BLaER1 treated with 17β-estradiol and CSF1 and Interleukin-3, amounts not matched to agents 10 nM and 100 nM (cell line): ENCODE measurements at regions not wholly inside any gene's neighbourhood (a gene's known extent, or its start where the extent isn't known, plus 50 kb on each side); places are given as distances from the start of the nearest gene placed in this dataset.
A peak's percentile ranks its signal among the peaks of the same experiment; 100 is the strongest.

ENCODE experiments used
- H3K27ac ChIP-seq, 11 experiments: shearing (Covaris generic); formaldehyde crosslinking; 2 replicates each; pipeline ENCODE4 v1.8.1; 2022
- H3K27me3 ChIP-seq, 11 experiments: shearing (Covaris generic); formaldehyde crosslinking; 2 replicates each; pipeline ENCODE4 v1.8.1; 2022
- H3K36me3 ChIP-seq, 11 experiments: shearing (Covaris generic); formaldehyde crosslinking; 2 replicates each; pipeline ENCODE4 v1.8.1; 2022
- H3K4me1 ChIP-seq, 10 experiments: shearing (Covaris generic); formaldehyde crosslinking; 2 replicates each; pipeline ENCODE4 v1.8.1; 2022
- H3K4me2 ChIP-seq, 11 experiments: shearing (Covaris generic); formaldehyde crosslinking; 2 replicates each; pipeline ENCODE4 v1.8.1; 2022
- H3K4me3 ChIP-seq, 10 experiments: shearing (Covaris generic); formaldehyde crosslinking; 2 replicates each; pipeline ENCODE4 v1.8.1; 2022
- H3K9ac ChIP-seq, 11 experiments: shearing (Covaris generic); formaldehyde crosslinking; 2 replicates each; pipeline ENCODE4 v1.8.1; 2022
- H3K9me3 ChIP-seq, 11 experiments: shearing (Covaris generic); formaldehyde crosslinking; replicated peaks in 1 of 11; 2 replicates each; pipeline ENCODE4 v1.8.1; 2022
- H4K20me1 ChIP-seq, 11 experiments: shearing (Covaris generic); formaldehyde crosslinking; 2 replicates each; pipeline ENCODE4 v1.8.1; 2022
- Cebpa-rat ChIP-seq, 11 experiments: shearing (Covaris generic); IDR thresholded peaks; 2 replicates each; pipeline ENCODE4 v1.8.1; 2022

GRCh38 chr20:24242763-24243162 is 226.7 kb upstream of the SYNDIG1 start:
- peaks cover 0 to 19% (median 14%) of the 10 kb centered on the region in 10 experiments; a peak in 12 of 20 replicates for H3K4me1 ChIP-seq
- no peaks in the 10 kb centered on the region for H3K27me3 ChIP-seq
- peaks cover 6 to 16% (median 13%) of the 10 kb centered on the region in 11 experiments for H3K9me3 ChIP-seq
- no peaks in the 10 kb centered on the region for H4K20me1 ChIP-seq
- H3K4me2 ChIP-seq = no peak overlapping the region
- H3K36me3 ChIP-seq = no peaks in the 10 kb centered on the region
- H3K27ac ChIP-seq = no peak overlapping the region
- H3K9ac ChIP-seq = no peak overlapping the region
- no peak overlapping the region for H3K4me3 ChIP-seq
- TF ChIP-seq Cebpa-rat (IDR thresholded peaks at IDR 0.05) = no peak

- H3K4me3 ChIP-seq = no peak overlapping the region
- no peak overlapping the region for H3K4me2 ChIP-seq
- peaks cover 0 to 19% (median 14%) of the 10 kb centered on the region in 10 experiments; a peak in 12 of 20 replicates for H3K4me1 ChIP-seq
- H3K9ac ChIP-seq = no peak overlapping the region
- H3K9me3 ChIP-seq = peaks cover 0 to 3% (median under 1%) of the 10 kb centered on the region in 11 experiments; a peak in 3 of 22 replicates
- H3K27me3 ChIP-seq = no peaks in the 10 kb centered on the region
- H3K36me3 ChIP-seq = no peaks in the 10 kb centered on the region
- H4K20me1 ChIP-seq = no peaks in the 10 kb centered on the region
- no peak for TF ChIP-seq Cebpa-rat (IDR thresholded peaks at IDR 0.05)
- no peak overlapping the region for H3K27ac ChIP-seq
These were observed 228.0 kb upstream of the SYNDIG1 start for GRCh38 chr20:24241466-24241865.

GRCh38 chr20:24236963-24237362 is 232.5 kb upstream of the SYNDIG1 start:
- H3K36me3 ChIP-seq = no peaks in the 10 kb centered on the region
- no peak overlapping the region for H3K27ac ChIP-seq
- no peaks in the 10 kb centered on the region for H3K27me3 ChIP-seq
- no peak overlapping the region for H3K9ac ChIP-seq
- no peaks in the 10 kb centered on the region for H4K20me1 ChIP-seq
- no peak overlapping the region for H3K4me3 ChIP-seq
- no peak for TF ChIP-seq Cebpa-rat (IDR thresholded peaks at IDR 0.05)
- H3K9me3 ChIP-seq = no peaks in the 10 kb centered on the region
- peaks cover 0 to 16% (median 13%) of the 10 kb centered on the region in 10 experiments; a peak in 10 of 20 replicates for H3K4me1 ChIP-seq
- no peak overlapping the region for H3K4me2 ChIP-seq

GRCh38 chr20:24236201-24236600 is 233.2 kb upstream of the SYNDIG1 start:
- peak overlapping the region in 6 of 11 experiments; percentile 17 to 39 (median 33); a peak in 11 of 22 replicates for H3K4me2 ChIP-seq
- no peak overlapping the region for H3K27ac ChIP-seq
- no peaks in the 10 kb centered on the region for H3K9me3 ChIP-seq
- no peaks in the 10 kb centered on the region for H4K20me1 ChIP-seq
- peaks cover 0 to 16% (median 13%) of the 10 kb centered on the region in 10 experiments; a peak in 10 of 20 replicates for H3K4me1 ChIP-seq
- no peak for TF ChIP-seq Cebpa-rat (IDR thresholded peaks at IDR 0.05)
- no peak overlapping the region for H3K4me3 ChIP-seq
- H3K9ac ChIP-seq = no peak overlapping the region
- no peaks in the 10 kb centered on the region for H3K36me3 ChIP-seq
- H3K27me3 ChIP-seq = no peaks in the 10 kb centered on the region

GRCh38 chr20:24235296-24236175 is 233.9 kb upstream of the SYNDIG1 start:
- Histone ChIP-seq H3K9ac (no peak overlapping the region), H3K4me2 (peak overlapping the region in 7 of 11 experiments; percentile 17 to 39 (median 31); a peak in 12 of 22 replicates), H3K4me3 (no peak overlapping the region), H3K27ac (no peak overlapping the region), H3K27me3 (no peaks in the 10 kb centered on the region), H3K9me3 (no peaks in the 10 kb centered on the region), H3K4me1 (peaks cover 0 to 16% (median 13%) of the 10 kb centered on the region in 10 experiments; a peak in 10 of 20 replicates), H3K36me3 (no peaks in the 10 kb centered on the region), H4K20me1 (no peaks in the 10 kb centered on the region)
- no peak for TF ChIP-seq Cebpa-rat (IDR thresholded peaks at IDR 0.05)

GRCh38 chr20:24227600-24227999 is 239.0 kb upstream of the GGTLC1 start:
- H3K4me3 ChIP-seq = no peak overlapping the region
- H3K36me3 ChIP-seq = no peaks in the 10 kb centered on the region
- no peaks in the 10 kb centered on the region for H3K4me1 ChIP-seq
- H3K27ac ChIP-seq = no peak overlapping the region
- H3K9me3 ChIP-seq = no peaks in the 10 kb centered on the region
- H3K9ac ChIP-seq = no peak overlapping the region
- H4K20me1 ChIP-seq = no peaks in the 10 kb centered on the region
- no peaks in the 10 kb centered on the region for H3K27me3 ChIP-seq
- no peak overlapping the region for H3K4me2 ChIP-seq
- TF ChIP-seq Cebpa-rat (IDR thresholded peaks at IDR 0.05) = no peak

GRCh38 chr20:24212494-24212893 is 223.9 kb upstream of the GGTLC1 start:
- Histone ChIP-seq H4K20me1 (no peaks in the 10 kb centered on the region), H3K4me3 (no peak overlapping the region), H3K4me2 (peak overlapping the region in 9 of 11 experiments; percentile 10 to 86 (median 65); a peak in 17 of 22 replicates), H3K9ac (no peak overlapping the region), H3K36me3 (no peaks in the 10 kb centered on the region), H3K4me1 (peaks cover 0 to 35% (median 20%) of the 10 kb centered on the region in 10 experiments; a peak in 16 of 20 replicates), H3K27ac (no peak overlapping the region), H3K27me3 (peaks cover 23 to 32% (median 26%) of the 10 kb centered on the region in 11 experiments), H3K9me3 (peaks cover 0 to 13% (median 7%) of the 10 kb centered on the region in 11 experiments; a peak in 11 of 22 replicates)
- no peak for TF ChIP-seq Cebpa-rat (IDR thresholded peaks at IDR 0.05)

GRCh38 chr20:24211972-24212371 is 223.4 kb upstream of the GGTLC1 start:
- Histone ChIP-seq H3K36me3 (no peaks in the 10 kb centered on the region), H3K4me3 (no peak overlapping the region), H4K20me1 (no peaks in the 10 kb centered on the region), H3K27me3 (peaks cover 23 to 32% (median 26%) of the 10 kb centered on the region in 11 experiments), H3K4me2 (peak overlapping the region in 9 of 11 experiments; percentile 10 to 86 (median 65); a peak in 16 of 22 replicates), H3K27ac (no peak overlapping the region), H3K9ac (no peak overlapping the region), H3K4me1 (peaks cover 3 to 40% (median 25%) of the 10 kb centered on the region in 10 experiments; a peak in 17 of 20 replicates), H3K9me3 (peaks cover 0 to 8% (median 2%) of the 10 kb centered on the region in 11 experiments; a peak in 10 of 22 replicates)
- TF ChIP-seq Cebpa-rat (IDR thresholded peaks at IDR 0.05) = no peak

- Histone ChIP-seq H3K9ac (no peak overlapping the region), H3K4me3 (no peak overlapping the region), H3K27ac (no peak overlapping the region), H4K20me1 (no peaks in the 10 kb centered on the region), H3K4me2 (no peak overlapping the region), H3K36me3 (no peaks in the 10 kb centered on the region), H3K9me3 (peaks cover 0 to 9% (median 0%) of the 10 kb centered on the region in 11 experiments; a peak in 2 of 22 replicates), H3K4me1 (peaks cover 9 to 57% (median 41%) of the 10 kb centered on the region in 10 experiments; a peak in 18 of 20 replicates), H3K27me3 (peaks cover 23 to 32% (median 26%) of the 10 kb centered on the region in 11 experiments)
- no peak for TF ChIP-seq Cebpa-rat (IDR thresholded peaks at IDR 0.05)
These were observed 221.8 kb upstream of the GGTLC1 start for GRCh38 chr20:24210356-24210755.
